Hematopoietic multipotent progenitor cell treated with erythropoietin and hydrocortisone succinate and interleukin-3 and kit ligand, for 8 days (in vitro differentiated cells): ENCODE measurements at regions not wholly inside any gene's neighbourhood (a gene's known extent, or its start where the extent isn't known, plus 50 kb on each side); places are given as distances from the start of the nearest gene placed in this dataset.
"Not testable (repeated sequence)": the region's sequence is repeated elsewhere in the genome, so short reads cannot be mapped to it uniquely, and the experiment has no call there.

ENCODE experiments used
- DNase-seq: peaks from one replicate; pipeline ENCODE4 v3.0.0-alpha.2; 2015

GRCh38 chr12:108421082-108421481 is 82.0 kb upstream of the CMKLR1 start:
- not testable (repeated sequence) for DNase-seq

GRCh38 chr12:108420421-108420820 is 81.3 kb upstream of the CMKLR1 start:
- not testable (repeated sequence) for DNase-seq

GRCh38 chr12:108419949-108420348 is 80.8 kb upstream of the CMKLR1 start:
- DNase-seq, result no peak

GRCh38 chr12:108418164-108418890 is 79.2 kb upstream of the CMKLR1 start:
- DNase-seq, result no peak

- DNase-seq, result no peak
These were observed 74.9 kb upstream of the CMKLR1 start for GRCh38 chr12:108414021-108414420.

- no peak for DNase-seq
These were observed 71.6 kb upstream of the CMKLR1 start for GRCh38 chr12:108410689-108411088.

- no peak for DNase-seq
These were observed 70.4 kb upstream of the CMKLR1 start for GRCh38 chr12:108409481-108409880.

GRCh38 chr12:108403952-108404351 is 64.8 kb upstream of the CMKLR1 start:
- DNase-seq, result no peak

- no peak for DNase-seq
These were observed 62.9 kb upstream of the CMKLR1 start for GRCh38 chr12:108401964-108402363.

GRCh38 chr12:108400900-108401480 is 61.9 kb upstream of the CMKLR1 start:
- DNase-seq, result no peak

- no peak for DNase-seq
These were observed 61.4 kb upstream of the CMKLR1 start for GRCh38 chr12:108400481-108400880.

GRCh38 chr12:108400056-108400455 is 60.9 kb upstream of the CMKLR1 start:
- DNase-seq, result no peak

GRCh38 chr12:108399514-108399913 is 60.4 kb upstream of the CMKLR1 start:
- DNase-seq, result no peak

- no peak for DNase-seq
These were observed 55.1 kb upstream of the CMKLR1 start for GRCh38 chr12:108394196-108394595.

GRCh38 chr12:108392284-108392683 is 53.2 kb upstream of the CMKLR1 start:
- DNase-seq, result no peak

GRCh38 chr12:108390495-108391203 is 51.5 kb upstream of the CMKLR1 start:
- no peak for DNase-seq

- DNase-seq, result no peak
These were observed 50.4 kb upstream of the CMKLR1 start for GRCh38 chr12:108389544-108389943.
